GM06990 (cell line): ENCODE measurements at regions not wholly inside any gene's neighbourhood (a gene's known extent, or its start where the extent isn't known, plus 50 kb on each side); places are given as distances from the start of the nearest gene placed in this dataset.
"Not testable (repeated sequence)": the region's sequence is repeated elsewhere in the genome, so short reads cannot be mapped to it uniquely, and the experiment has no call there.

Experiments used
- DNase-seq: peaks from one replicate; pipeline ENCODE4 v3.0.0-alpha.2; 2011; ENCODE audit not compliant: insufficient read length; ENCODE audit errors: extremely low read depth
- H3K27me3 ChIP-seq: replicated peaks from 2 replicates; pipeline ENCODE4 v1.6.0; 2011; ENCODE audit warnings: low read length; ENCODE audit not compliant: control insufficient read depth, insufficient read depth
- H3K36me3 ChIP-seq: 2 replicates; pipeline ENCODE4 v1.5.1; 2011; ENCODE audit warnings: low read length; ENCODE audit not compliant: control insufficient read depth, insufficient read depth
- H3K4me3 ChIP-seq: replicated peaks from 2 replicates; pipeline ENCODE4 v1.5.1; 2011; ENCODE audit warnings: low read depth, mild to moderate bottlenecking, control low read depth, low read length
- CTCF ChIP-seq: IDR thresholded peaks from 2 replicates; pipeline ENCODE4 v1.5.1; 2011; ENCODE audit warnings: low read length, control low read depth, mild to moderate bottlenecking, inconsistent platforms; ENCODE audit not compliant: insufficient read depth, poor library complexity, severe bottlenecking

GRCh38 chr1:214762902-214763301 is 159.9 kb downstream of the CENPF start:
- no peaks in the 10 kb centered on the region for H3K36me3 ChIP-seq
- H3K27me3 ChIP-seq, result no peaks in the 10 kb centered on the region
- no peak overlapping the region for H3K4me3 ChIP-seq
- no peak for TF ChIP-seq CTCF
- no peak for DNase-seq

GRCh38 chr1:214764502-214764901 is 161.5 kb downstream of the CENPF start:
- no peak for TF ChIP-seq CTCF
- Histone ChIP-seq H3K4me3 (no peak overlapping the region), H3K27me3 (no peaks in the 10 kb centered on the region), H3K36me3 (no peaks in the 10 kb centered on the region)
- no peak for DNase-seq

- DNase-seq, result no peak
- TF ChIP-seq CTCF, result no peak
- H3K36me3 ChIP-seq, result no peaks in the 10 kb centered on the region
- H3K27me3 ChIP-seq, result no peaks in the 10 kb centered on the region
- no peak overlapping the region for H3K4me3 ChIP-seq
Observed at GRCh38 chr1:214767221-214767620, 164.2 kb downstream of the CENPF start.

- not testable (repeated sequence) for H3K27me3 ChIP-seq, DNase-seq, H3K36me3 ChIP-seq, H3K4me3 ChIP-seq
Observed at GRCh38 chr1:214769666-214770065, 166.7 kb downstream of the CENPF start.

GRCh38 chr1:214777364-214777763 is 174.4 kb downstream of the CENPF start:
- Histone ChIP-seq H3K36me3 (no peaks in the 10 kb centered on the region), H3K27me3 (no peaks in the 10 kb centered on the region), H3K4me3 (no peak overlapping the region)
- TF ChIP-seq CTCF, result no peak
- no peak for DNase-seq

GRCh38 chr1:214791961-214792360 is 189.0 kb downstream of the CENPF start:
- Histone ChIP-seq H3K36me3 (no peaks in the 10 kb centered on the region), H3K27me3 (no peaks in the 10 kb centered on the region), H3K4me3 (no peak overlapping the region)
- no peak for TF ChIP-seq CTCF
- DNase-seq, result no peak
